Tibial nerve (tissue), 4 donors: ENCODE measurements at regions not wholly inside any gene's neighbourhood (a gene's known extent, or its start where the extent isn't known, plus 50 kb on each side); places are given as distances from the start of the nearest gene placed in this dataset.

Experiments
- DNase-seq, 2 donors: peaks; one replicate each; pipeline ENCODE4 v3.0.0-alpha.2; 2019; ENCODE audit warnings: low spot score in 2 of 2
- H3K27ac ChIP-seq, 4 donors: fragments of 200-600 bp; sonication (generic) in 3 of 4; one replicate each; pipeline ENCODE4 v1.5.1; 2017 to 2019; ENCODE audit warnings: mild to moderate bottlenecking in 1 of 4
- H3K27me3 ChIP-seq, 2 donors: fragments of 200-600 bp; sonication (generic) in 1 of 2; one replicate each; pipeline versions ENCODE4 v1.5.1 to v1.6.0; 2017 to 2019
- H3K36me3 ChIP-seq, 3 donors: fragments of 200-600 bp; sonication (generic); one replicate each; pipeline ENCODE4 v1.5.1; 2018 to 2019
- H3K4me1 ChIP-seq, 4 donors: fragments of 200-600 bp; sonication (generic) in 3 of 4; one replicate each; pipeline ENCODE4 v1.5.1; 2017 to 2019
- H3K4me3 ChIP-seq, 4 donors: fragments of 200-600 bp; sonication (generic) in 3 of 4; one replicate each; pipeline ENCODE4 v1.5.1; 2017 to 2019; ENCODE audit warnings: mild to moderate bottlenecking in 1 of 4, moderate library complexity in 1 of 4
- H3K9me3 ChIP-seq, 4 donors: fragments of 200-600 bp; sonication (generic) in 3 of 4; one replicate each; pipeline ENCODE4 v1.5.1; 2017 to 2019
- EP300 ChIP-seq, 2 donors: sonication (generic); formaldehyde crosslinking; IDR thresholded peaks; one replicate each; pipeline ENCODE4 v1.6.1; 2017; ENCODE audit warnings: antibody characterized with exemption in 2 of 2, mild to moderate bottlenecking in 1 of 2
- POLR2A ChIP-seq, 2 donors: fragments of 450-650 bp; IDR thresholded peaks; one replicate each; pipeline ENCODE4 v1.6.1; 2017; ENCODE audit warnings: antibody characterized with exemption in 2 of 2, mild to moderate bottlenecking in 2 of 2, moderate library complexity in 2 of 2
- WGBS, 2 donors: methylation state at CpG; one replicate each; pipeline ENCODE4 v1.1.5; 2018; 5-methylcytosine and 5-hydroxymethylcytosine counted together
- TF ChIP-seq, protein P1 (sequence below), 5 experiments: fragments of 200-600 bp in 3 of 5; fragments of 450-650 bp in 2 of 5; sonication (generic) in 3 of 5; IDR thresholded peaks; one replicate each; pipeline ENCODE4 v1.5.1; 2016 to 2019; ENCODE audit warnings: antibody characterized with exemption in 5 of 5, mild to moderate bottlenecking in 3 of 5, moderate library complexity in 2 of 5

DNA sequence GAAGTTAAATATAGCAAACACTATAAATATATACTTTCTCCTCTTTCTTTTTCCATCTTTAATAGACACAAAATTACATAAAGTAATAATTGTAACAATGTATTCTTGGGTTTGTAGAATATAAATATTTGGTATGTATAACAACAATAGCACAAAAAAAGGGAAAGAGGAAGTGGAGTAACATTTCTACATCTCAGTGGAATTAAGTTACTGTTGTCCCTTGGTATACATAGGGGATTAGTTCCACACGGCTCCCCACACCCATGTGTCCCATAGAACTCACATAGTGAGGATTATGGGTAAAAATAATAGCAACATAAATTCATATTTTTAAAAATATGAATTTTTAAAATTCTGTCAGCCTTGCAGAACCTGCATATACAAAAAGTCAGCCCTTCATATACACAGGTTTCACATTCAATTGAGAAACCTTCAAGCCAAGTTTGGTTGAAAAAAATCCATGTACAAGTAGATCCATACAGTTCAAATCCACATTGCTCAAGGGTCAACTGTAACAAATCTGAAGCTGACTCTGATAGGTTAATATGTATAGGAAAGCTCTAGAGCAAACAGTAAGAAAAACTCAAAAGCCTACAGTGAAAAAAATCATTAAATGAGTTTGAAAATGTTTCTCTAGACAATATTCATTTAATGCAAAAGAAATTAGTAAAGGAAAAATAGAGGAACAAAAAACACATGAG lies 92.4 kb downstream of the HYCC1 start:
- H3K27me3 ChIP-seq, result no peaks in the 10 kb centered on the region
- no peaks in the 10 kb centered on the region for H3K4me1 ChIP-seq
- no peak for DNase-seq
- H3K4me3 ChIP-seq, result no peak overlapping the region
- H3K27ac ChIP-seq, result no peak overlapping the region
- peaks cover 0 to 15% (median 0%) of the 10 kb centered on the region in 4 donors for H3K9me3 ChIP-seq
- 60 to 74% methylated on average over 1 of the region's 1 CpG for WGBS, 2 donors
- H3K36me3 ChIP-seq, result peaks cover 0 to 6% (median 0%) of the 10 kb centered on the region in 3 donors
- TF ChIP-seq EP300 (IDR thresholded peaks at IDR 0.05) (no peak), POLR2A (IDR thresholded peaks at IDR 0.05) (no peak)
- TF ChIP-seq, protein P1, sequence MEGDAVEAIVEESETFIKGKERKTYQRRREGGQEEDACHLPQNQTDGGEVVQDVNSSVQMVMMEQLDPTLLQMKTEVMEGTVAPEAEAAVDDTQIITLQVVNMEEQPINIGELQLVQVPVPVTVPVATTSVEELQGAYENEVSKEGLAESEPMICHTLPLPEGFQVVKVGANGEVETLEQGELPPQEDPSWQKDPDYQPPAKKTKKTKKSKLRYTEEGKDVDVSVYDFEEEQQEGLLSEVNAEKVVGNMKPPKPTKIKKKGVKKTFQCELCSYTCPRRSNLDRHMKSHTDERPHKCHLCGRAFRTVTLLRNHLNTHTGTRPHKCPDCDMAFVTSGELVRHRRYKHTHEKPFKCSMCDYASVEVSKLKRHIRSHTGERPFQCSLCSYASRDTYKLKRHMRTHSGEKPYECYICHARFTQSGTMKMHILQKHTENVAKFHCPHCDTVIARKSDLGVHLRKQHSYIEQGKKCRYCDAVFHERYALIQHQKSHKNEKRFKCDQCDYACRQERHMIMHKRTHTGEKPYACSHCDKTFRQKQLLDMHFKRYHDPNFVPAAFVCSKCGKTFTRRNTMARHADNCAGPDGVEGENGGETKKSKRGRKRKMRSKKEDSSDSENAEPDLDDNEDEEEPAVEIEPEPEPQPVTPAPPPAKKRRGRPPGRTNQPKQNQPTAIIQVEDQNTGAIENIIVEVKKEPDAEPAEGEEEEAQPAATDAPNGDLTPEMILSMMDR (IDR thresholded peaks at IDR 0.05), result no peak

DNA sequence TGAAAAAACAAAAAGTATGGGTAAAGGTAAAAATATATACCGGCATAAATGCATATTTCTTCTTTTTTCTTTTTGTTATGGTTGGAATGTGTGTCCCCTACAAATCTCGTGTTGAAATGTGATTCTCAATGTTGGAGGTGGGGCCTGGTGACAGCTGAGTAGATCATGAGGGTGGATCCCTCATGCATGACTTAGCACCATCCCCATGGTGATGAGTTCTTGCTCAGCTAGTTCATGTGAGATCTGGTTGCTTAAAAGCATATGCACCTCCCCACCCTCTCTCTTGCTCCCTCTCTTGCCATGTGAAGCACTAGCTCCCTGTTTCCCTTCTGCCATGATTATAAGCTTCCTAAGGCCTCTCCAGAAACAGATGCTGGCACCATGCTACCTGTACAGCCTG lies 93.3 kb downstream of the HYCC1 start:
- no peak overlapping the region for H3K27ac ChIP-seq
- WGBS, 2 donors, result 67 to 75% methylated on average over 2 of the region's 2 CpGs
- no peak for DNase-seq

DNA sequence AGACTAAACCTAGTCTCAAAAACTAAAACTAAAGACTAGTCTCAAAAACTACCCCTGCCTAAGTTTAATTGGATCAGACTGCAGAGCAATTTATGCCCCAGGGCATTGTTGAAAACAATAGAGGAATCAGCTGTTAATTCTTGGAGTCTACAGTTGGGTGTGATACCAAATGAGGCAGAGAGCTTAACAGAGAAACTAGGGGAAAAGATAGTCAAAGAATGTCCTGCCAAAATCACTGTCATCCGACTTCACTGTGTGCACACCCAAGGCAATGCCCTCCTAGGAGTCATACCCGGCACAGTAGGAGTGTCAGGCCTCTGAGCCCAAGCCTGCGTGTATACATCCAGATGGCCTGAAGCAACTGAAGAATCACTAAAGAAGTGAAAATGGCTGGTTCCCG lies 90.5 kb upstream of the TOMM7 start:
- no peaks in the 10 kb centered on the region for H3K27me3 ChIP-seq
- TF ChIP-seq POLR2A (IDR thresholded peaks at IDR 0.05), result no peak
- no peak for TF ChIP-seq EP300 (IDR thresholded peaks at IDR 0.05)
- TF ChIP-seq, protein P1 (IDR thresholded peaks at IDR 0.05), result no peak
- H3K4me1 ChIP-seq, result peaks cover 0 to 4% (median 0%) of the 10 kb centered on the region in 4 donors
- DNase-seq, result no peak
- H3K27ac ChIP-seq, result no peak overlapping the region
- no peaks in the 10 kb centered on the region for H3K9me3 ChIP-seq
- no peak overlapping the region for H3K4me3 ChIP-seq
- WGBS, 2 donors, result 92 to 98% methylated on average over 3 to 4 of the region's 4 CpGs
- peaks cover 0 to 10% (median 0%) of the 10 kb centered on the region in 3 donors for H3K36me3 ChIP-seq

More for the DNA sequence above, 93.3 kb downstream of the HYCC1 start:
- Histone ChIP-seq H3K27me3 (no peaks in the 10 kb centered on the region), H3K4me1 (no peaks in the 10 kb centered on the region), H3K4me3 (no peak overlapping the region), H3K36me3 (peaks cover 0 to 6% (median 0%) of the 10 kb centered on the region in 3 donors), H3K9me3 (peaks cover 0 to 15% (median 0%) of the 10 kb centered on the region in 4 donors)
- TF ChIP-seq EP300 (IDR thresholded peaks at IDR 0.05) (no peak), POLR2A (IDR thresholded peaks at IDR 0.05) (no peak)
- TF ChIP-seq, protein P1 (IDR thresholded peaks at IDR 0.05), result no peak

DNA sequence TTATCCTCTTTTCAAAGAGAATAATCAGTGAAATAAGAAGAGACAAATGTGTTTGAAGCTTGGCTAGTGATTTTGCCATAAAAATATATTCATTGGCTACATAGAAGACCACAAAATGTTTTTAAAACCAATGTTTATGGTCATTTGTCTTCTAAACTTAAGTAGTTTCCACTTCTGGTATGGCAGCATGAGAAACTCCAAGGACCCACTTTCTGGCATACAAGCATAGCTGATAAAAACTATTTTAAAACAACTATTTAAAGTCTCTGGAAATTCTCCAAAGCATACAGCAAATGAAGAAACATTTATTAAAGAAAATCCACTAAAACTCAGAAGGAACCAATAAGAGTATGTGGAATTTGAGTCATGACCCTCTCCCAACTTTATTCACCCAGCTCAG lies 89.2 kb upstream of the TOMM7 start:
- Histone ChIP-seq H3K9me3 (no peaks in the 10 kb centered on the region), H3K4me3 (no peak overlapping the region), H3K27me3 (no peaks in the 10 kb centered on the region), H3K27ac (no peak overlapping the region), H3K36me3 (peaks cover 0 to 10% (median 0%) of the 10 kb centered on the region in 3 donors), H3K4me1 (peaks cover 0 to 4% (median 0%) of the 10 kb centered on the region in 4 donors)
- TF ChIP-seq EP300 (IDR thresholded peaks at IDR 0.05) (no peak), POLR2A (IDR thresholded peaks at IDR 0.05) (no peak)
- TF ChIP-seq, protein P1 (IDR thresholded peaks at IDR 0.05), result no peak
- DNase-seq, result no peak

DNA sequence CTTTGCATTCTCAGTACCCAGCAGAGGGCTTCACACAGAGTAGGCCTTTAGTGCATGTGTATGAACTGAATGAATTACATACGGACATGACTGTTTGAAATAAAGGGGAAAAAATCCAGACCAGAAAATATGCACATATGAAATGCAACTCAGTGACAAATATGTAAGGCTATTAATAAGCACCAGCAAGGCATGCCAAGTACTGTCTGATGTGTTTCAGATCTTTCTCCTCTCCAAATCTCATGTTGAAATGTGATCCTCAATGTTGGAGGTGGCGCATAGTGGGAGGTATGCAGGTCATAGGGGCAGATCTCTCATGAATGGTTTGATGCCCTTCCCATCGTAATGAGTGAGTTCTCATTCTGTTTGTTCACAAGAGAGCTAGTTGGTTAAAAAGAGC lies 87.3 kb upstream of the TOMM7 start:
- H3K36me3 ChIP-seq, result peaks cover 0 to 10% (median 0%) of the 10 kb centered on the region in 3 donors
- no peak overlapping the region for H3K27ac ChIP-seq
- TF ChIP-seq EP300 (IDR thresholded peaks at IDR 0.05) (no peak), POLR2A (IDR thresholded peaks at IDR 0.05) (no peak)
- TF ChIP-seq, protein P1 (IDR thresholded peaks at IDR 0.05), result no peak
- DNase-seq, result no peak
- H3K9me3 ChIP-seq, result no peaks in the 10 kb centered on the region
- no peaks in the 10 kb centered on the region for H3K27me3 ChIP-seq
- H3K4me3 ChIP-seq, result no peak overlapping the region
- WGBS, 2 donors, result 55 to 74% methylated on average over 3 of the region's 3 CpGs
- peaks cover 0 to 4% (median 0%) of the 10 kb centered on the region in 4 donors for H3K4me1 ChIP-seq
